Fibroblast of pulmonary artery (primary cell): ENCODE measurements at regions not wholly inside any gene's neighbourhood (a gene's known extent, or its start where the extent isn't known, plus 50 kb on each side); places are given as distances from the start of the nearest gene placed in this dataset.

Experiments
- DNase-seq: peaks from one replicate; pipeline ENCODE4 v3.0.0-alpha.2; 2010; ENCODE audit warnings: low read depth
- H3K4me3 ChIP-seq: replicated peaks from 2 replicates; pipeline ENCODE4 v1.5.1; 2011; ENCODE audit warnings: low read depth, mild to moderate bottlenecking, control low read depth, low read length, moderate library complexity
- CTCF ChIP-seq: IDR thresholded peaks from 2 replicates; pipeline ENCODE4 v1.5.1; 2011; ENCODE audit warnings: mild to moderate bottlenecking, control low read depth, low read length, inconsistent platforms; ENCODE audit errors: missing control alignments

GRCh38 chr6:126439040-126439439 is 99.1 kb downstream of the CENPW start:
- no peak overlapping the region for H3K4me3 ChIP-seq
- no peak for DNase-seq
- no peak for TF ChIP-seq CTCF

- no peak for DNase-seq
- TF ChIP-seq CTCF, result no peak
- H3K4me3 ChIP-seq, result no peak overlapping the region
Measured at GRCh38 chr6:126440923-126441322, 101.0 kb downstream of the CENPW start.

- no peak overlapping the region for H3K4me3 ChIP-seq
- peak; percentile 16 for DNase-seq
- no peak for TF ChIP-seq CTCF
Measured at GRCh38 chr6:126444659-126445273, 104.9 kb downstream of the CENPW start.

GRCh38 chr6:126446248-126446647 is 106.3 kb downstream of the CENPW start:
- TF ChIP-seq CTCF, result no peak
- no peak for DNase-seq
- no peak overlapping the region for H3K4me3 ChIP-seq

GRCh38 chr6:126447367-126447766 is 107.5 kb downstream of the CENPW start:
- TF ChIP-seq CTCF, result no peak
- no peak overlapping the region for H3K4me3 ChIP-seq
- DNase-seq, result no peak

GRCh38 chr6:126461045-126461444 is 121.1 kb downstream of the CENPW start:
- DNase-seq, result no peak
- TF ChIP-seq CTCF, result no peak

GRCh38 chr6:126464245-126464644 is 124.3 kb downstream of the CENPW start:
- no peak for TF ChIP-seq CTCF
- no peak for DNase-seq
- H3K4me3 ChIP-seq, result no peak overlapping the region

More at GRCh38 chr6:126461045-126461444, 121.1 kb downstream of the CENPW start:
- H3K4me3 ChIP-seq, result no peak overlapping the region
